Endothelial cell of umbilical vein (primary cell): ENCODE measurements at regions not wholly inside any gene's neighbourhood (a gene's known extent, or its start where the extent isn't known, plus 50 kb on each side); places are given as distances from the start of the nearest gene placed in this dataset.

Experiments used
- FOS ChIP-seq: IDR thresholded peaks from 2 replicates; pipeline ENCODE4 v1.6.1; 2011; ENCODE audit warnings: mild to moderate bottlenecking, low read length, moderate library complexity, borderline replicate concordance; ENCODE audit not compliant: insufficient read depth
- MYC ChIP-seq: IDR thresholded peaks from one replicate; pipeline ENCODE4 v1.6.1; 2011; ENCODE audit warnings: mild to moderate bottlenecking, low read depth, low read length

GRCh38 chr1:229106526-229107125 lies 164.3 kb upstream of the RAB4A start:
- no peak for TF ChIP-seq MYC
- no peak for TF ChIP-seq FOS
